ENCODE measurements at regions not wholly inside any gene's neighbourhood (a gene's known extent, or its start where the extent isn't known, plus 50 kb on each side); places are given as distances from the start of the nearest gene placed in this dataset.

DNA sequence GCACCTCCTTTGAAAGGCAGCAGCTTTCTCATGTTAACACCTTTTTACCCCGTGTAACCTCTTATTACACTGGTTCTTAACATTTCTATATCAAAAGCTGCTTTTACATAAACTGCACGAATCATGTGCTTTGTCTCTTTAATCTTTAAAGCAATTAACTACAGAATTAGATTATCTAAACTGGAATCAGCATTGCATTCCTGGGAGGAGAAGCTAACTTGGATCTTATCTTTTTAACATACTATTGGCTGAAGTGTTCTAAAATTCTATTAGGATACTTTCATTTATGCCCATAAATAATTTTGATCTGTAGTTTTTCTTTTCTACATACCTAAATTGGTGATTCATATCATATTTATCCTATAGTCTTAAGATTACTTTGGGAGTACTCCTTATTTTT is 428.4 kb upstream of the IGFBP3 start:
- TF ChIP-seq SIN3A (IDR thresholded peaks at IDR 0.05; ENCODE audit: low read depth) = no peak
- no peak for TF ChIP-seq POLR2AphosphoS5 (IDR thresholded peaks at IDR 0.05; ENCODE audit: low read depth, low read length)
- TF ChIP-seq, protein P1, sequence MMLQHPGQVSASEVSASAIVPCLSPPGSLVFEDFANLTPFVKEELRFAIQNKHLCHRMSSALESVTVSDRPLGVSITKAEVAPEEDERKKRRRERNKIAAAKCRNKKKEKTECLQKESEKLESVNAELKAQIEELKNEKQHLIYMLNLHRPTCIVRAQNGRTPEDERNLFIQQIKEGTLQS (IDR thresholded peaks at IDR 0.05) = no peak
- TF ChIP-seq, protein P2, sequence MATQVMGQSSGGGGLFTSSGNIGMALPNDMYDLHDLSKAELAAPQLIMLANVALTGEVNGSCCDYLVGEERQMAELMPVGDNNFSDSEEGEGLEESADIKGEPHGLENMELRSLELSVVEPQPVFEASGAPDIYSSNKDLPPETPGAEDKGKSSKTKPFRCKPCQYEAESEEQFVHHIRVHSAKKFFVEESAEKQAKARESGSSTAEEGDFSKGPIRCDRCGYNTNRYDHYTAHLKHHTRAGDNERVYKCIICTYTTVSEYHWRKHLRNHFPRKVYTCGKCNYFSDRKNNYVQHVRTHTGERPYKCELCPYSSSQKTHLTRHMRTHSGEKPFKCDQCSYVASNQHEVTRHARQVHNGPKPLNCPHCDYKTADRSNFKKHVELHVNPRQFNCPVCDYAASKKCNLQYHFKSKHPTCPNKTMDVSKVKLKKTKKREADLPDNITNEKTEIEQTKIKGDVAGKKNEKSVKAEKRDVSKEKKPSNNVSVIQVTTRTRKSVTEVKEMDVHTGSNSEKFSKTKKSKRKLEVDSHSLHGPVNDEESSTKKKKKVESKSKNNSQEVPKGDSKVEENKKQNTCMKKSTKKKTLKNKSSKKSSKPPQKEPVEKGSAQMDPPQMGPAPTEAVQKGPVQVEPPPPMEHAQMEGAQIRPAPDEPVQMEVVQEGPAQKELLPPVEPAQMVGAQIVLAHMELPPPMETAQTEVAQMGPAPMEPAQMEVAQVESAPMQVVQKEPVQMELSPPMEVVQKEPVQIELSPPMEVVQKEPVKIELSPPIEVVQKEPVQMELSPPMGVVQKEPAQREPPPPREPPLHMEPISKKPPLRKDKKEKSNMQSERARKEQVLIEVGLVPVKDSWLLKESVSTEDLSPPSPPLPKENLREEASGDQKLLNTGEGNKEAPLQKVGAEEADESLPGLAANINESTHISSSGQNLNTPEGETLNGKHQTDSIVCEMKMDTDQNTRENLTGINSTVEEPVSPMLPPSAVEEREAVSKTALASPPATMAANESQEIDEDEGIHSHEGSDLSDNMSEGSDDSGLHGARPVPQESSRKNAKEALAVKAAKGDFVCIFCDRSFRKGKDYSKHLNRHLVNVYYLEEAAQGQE (IDR thresholded peaks at IDR 0.05; ENCODE audit: low read depth) = no peak
- TF ChIP-seq, protein P3, sequence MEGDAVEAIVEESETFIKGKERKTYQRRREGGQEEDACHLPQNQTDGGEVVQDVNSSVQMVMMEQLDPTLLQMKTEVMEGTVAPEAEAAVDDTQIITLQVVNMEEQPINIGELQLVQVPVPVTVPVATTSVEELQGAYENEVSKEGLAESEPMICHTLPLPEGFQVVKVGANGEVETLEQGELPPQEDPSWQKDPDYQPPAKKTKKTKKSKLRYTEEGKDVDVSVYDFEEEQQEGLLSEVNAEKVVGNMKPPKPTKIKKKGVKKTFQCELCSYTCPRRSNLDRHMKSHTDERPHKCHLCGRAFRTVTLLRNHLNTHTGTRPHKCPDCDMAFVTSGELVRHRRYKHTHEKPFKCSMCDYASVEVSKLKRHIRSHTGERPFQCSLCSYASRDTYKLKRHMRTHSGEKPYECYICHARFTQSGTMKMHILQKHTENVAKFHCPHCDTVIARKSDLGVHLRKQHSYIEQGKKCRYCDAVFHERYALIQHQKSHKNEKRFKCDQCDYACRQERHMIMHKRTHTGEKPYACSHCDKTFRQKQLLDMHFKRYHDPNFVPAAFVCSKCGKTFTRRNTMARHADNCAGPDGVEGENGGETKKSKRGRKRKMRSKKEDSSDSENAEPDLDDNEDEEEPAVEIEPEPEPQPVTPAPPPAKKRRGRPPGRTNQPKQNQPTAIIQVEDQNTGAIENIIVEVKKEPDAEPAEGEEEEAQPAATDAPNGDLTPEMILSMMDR (IDR thresholded peaks at IDR 0.05 in 2 of 3, conservative IDR thresholded peaks at IDR 0.05 in 1 of 3; ENCODE audit: borderline replicate concordance in 1 of 3, insufficient read depth in 1 of 3, low read depth in 2 of 3, low read length in 2 of 3) = no peak
- no peak for TF ChIP-seq CEBPB (IDR thresholded peaks at IDR 0.05; ENCODE audit: low read depth)
- TF ChIP-seq ZNF274 (IDR thresholded peaks at IDR 0.05; ENCODE audit: low read depth, low read length) = no peak
- no peak for TF ChIP-seq POLR2A (IDR thresholded peaks at IDR 0.05; ENCODE audit: borderline replicate concordance, extremely low read depth, insufficient read depth, insufficient read length)
- TF ChIP-seq EGR1 (IDR thresholded peaks at IDR 0.05; ENCODE audit: low read depth) = no peak
- TF ChIP-seq CBX3 (IDR thresholded peaks at IDR 0.05; ENCODE audit: low read depth) = no peak
- TF ChIP-seq, protein P4, sequence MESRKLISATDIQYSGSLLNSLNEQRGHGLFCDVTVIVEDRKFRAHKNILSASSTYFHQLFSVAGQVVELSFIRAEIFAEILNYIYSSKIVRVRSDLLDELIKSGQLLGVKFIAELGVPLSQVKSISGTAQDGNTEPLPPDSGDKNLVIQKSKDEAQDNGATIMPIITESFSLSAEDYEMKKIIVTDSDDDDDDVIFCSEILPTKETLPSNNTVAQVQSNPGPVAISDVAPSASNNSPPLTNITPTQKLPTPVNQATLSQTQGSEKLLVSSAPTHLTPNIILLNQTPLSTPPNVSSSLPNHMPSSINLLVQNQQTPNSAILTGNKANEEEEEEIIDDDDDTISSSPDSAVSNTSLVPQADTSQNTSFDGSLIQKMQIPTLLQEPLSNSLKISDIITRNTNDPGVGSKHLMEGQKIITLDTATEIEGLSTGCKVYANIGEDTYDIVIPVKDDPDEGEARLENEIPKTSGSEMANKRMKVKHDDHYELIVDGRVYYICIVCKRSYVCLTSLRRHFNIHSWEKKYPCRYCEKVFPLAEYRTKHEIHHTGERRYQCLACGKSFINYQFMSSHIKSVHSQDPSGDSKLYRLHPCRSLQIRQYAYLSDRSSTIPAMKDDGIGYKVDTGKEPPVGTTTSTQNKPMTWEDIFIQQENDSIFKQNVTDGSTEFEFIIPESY (IDR thresholded peaks at IDR 0.05; ENCODE audit: extremely low read depth, insufficient replicate concordance, low read length) = no peak
